Inferior parietal cortex (tissue), 1 donor: ENCODE measurements at regions not wholly inside any gene's neighbourhood (a gene's known extent, or its start where the extent isn't known, plus 50 kb on each side); places are given as distances from the start of the nearest gene placed in this dataset.
A peak's percentile ranks its signal among the peaks of the same experiment; 100 is the strongest.

Experiments
- DNase-seq: peaks from one replicate; pipeline ENCODE4 v3.0.0-alpha.2; 2016; ENCODE audit errors: extremely low spot score

DNA sequence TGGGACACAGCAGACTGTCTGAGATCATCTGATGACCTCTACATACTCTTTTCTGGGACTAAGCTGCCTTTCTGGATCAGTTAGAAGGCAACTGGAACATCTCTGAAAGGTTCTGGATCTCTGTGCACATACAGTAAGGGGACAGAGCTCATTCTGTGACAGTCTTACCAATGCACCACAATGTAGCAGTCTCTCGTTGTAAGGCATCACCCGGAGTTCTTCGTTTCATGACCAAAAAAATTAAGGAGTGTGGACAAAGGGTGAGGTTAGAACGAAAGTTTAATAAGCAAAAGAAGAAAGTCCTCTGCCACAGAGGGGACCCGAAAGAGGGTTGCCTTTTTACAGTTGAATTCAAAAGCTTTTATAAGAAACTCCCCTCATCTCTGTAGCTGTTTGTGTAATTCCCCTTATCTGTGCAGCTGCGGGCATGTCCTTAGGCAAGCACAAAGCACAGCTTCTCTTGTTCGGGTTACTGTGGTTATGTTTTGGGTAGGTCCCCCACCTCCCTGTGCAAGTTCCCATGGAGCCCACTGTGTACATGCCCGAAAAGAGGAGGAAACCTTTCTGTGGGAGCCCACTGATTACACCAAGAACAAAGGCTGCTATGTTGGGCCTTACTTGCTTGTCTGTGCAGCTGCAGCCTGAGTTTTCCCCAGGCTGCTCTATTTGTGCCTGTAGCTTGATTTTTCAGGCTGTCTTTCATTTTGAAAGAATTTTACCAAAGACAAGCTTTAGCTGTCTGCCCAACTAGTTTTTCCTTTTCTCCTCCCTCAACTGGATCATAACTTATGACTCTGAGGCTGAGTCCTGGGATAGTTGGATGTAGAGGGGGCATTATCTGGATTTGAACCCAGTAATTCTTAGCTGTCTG, 53.1 kb upstream of the CACNA1E start:
- peak; percentile 25 for DNase-seq
